ENCODE measurements at regions not wholly inside any gene's neighbourhood (a gene's known extent, or its start where the extent isn't known, plus 50 kb on each side); places are given as distances from the start of the nearest gene placed in this dataset.
A peak's percentile ranks its signal among the peaks of the same experiment; 100 is the strongest.

DNA sequence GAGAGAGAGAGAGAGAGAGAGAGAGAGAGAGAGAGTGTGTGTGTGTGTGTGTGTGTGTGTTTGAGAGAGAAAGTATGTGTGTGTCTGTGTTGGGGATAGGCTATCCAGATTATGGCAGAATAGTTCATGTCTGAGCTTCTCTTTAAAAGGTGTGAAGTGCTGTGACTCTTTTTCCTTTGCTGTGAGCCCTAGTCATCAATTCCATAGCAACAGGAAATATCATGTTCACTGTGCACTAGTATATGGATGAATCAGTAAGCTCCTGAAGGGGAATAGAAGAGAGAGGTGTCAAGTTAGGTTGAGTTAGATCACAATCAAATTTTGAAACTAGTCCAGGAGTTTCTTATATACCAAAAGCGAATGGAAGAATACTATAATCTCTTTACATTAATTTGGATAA lies 318.7 kb downstream of the RFPL4B start:
- no peaks in the 10 kb centered on the region for H3K27me3 Mint-ChIP-seq (ENCODE audit: unreplicated experiment)

DNA sequence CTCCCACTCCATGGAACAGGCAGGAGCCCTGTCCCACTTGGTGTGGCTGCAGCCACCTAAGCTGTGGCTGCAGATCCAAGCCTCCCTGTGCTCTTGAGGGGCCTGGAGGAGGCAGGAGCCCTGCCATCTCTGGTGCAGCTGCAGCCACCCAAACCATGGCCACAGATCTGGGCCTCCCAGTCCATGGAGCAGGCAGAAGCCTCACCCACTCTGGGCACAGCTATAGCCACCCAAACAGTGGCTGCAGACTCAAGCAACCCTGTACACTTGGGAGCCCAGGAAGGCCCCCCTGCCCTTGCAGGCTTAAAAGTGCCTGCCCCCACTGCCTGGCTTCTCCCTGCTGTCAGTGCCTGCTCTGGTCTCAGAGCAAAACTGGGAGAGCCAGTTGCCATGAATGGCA lies 320.3 kb downstream of the RFPL4B start:
- Mint-ChIP-seq H3K4me1 (ENCODE audit: unreplicated experiment) (peaks cover 10% of the 10 kb centered on the region), H3K27ac (ENCODE audit: unreplicated experiment) (no peak overlapping the region), H3K4me3 (ENCODE audit: unreplicated experiment) (no peak overlapping the region), H3K9me3 (ENCODE audit: unreplicated experiment) (no peaks in the 10 kb centered on the region), H3K27me3 (ENCODE audit: unreplicated experiment) (no peaks in the 10 kb centered on the region), H3K36me3 (ENCODE audit: unreplicated experiment) (no peaks in the 10 kb centered on the region)
- TF ChIP-seq, protein P1, sequence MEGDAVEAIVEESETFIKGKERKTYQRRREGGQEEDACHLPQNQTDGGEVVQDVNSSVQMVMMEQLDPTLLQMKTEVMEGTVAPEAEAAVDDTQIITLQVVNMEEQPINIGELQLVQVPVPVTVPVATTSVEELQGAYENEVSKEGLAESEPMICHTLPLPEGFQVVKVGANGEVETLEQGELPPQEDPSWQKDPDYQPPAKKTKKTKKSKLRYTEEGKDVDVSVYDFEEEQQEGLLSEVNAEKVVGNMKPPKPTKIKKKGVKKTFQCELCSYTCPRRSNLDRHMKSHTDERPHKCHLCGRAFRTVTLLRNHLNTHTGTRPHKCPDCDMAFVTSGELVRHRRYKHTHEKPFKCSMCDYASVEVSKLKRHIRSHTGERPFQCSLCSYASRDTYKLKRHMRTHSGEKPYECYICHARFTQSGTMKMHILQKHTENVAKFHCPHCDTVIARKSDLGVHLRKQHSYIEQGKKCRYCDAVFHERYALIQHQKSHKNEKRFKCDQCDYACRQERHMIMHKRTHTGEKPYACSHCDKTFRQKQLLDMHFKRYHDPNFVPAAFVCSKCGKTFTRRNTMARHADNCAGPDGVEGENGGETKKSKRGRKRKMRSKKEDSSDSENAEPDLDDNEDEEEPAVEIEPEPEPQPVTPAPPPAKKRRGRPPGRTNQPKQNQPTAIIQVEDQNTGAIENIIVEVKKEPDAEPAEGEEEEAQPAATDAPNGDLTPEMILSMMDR (IDR thresholded peaks at IDR 0.05): no peak
- no peak for DNase-seq (ENCODE audit: extremely low spot score, unreplicated experiment)

More for the DNA sequence above, 318.7 kb downstream of the RFPL4B start:
- no peaks in the 10 kb centered on the region for H3K36me3 Mint-ChIP-seq (ENCODE audit: unreplicated experiment)
- TF ChIP-seq, protein P1 (IDR thresholded peaks at IDR 0.05): no peak
- H3K9me3 Mint-ChIP-seq (ENCODE audit: unreplicated experiment): no peaks in the 10 kb centered on the region
- H3K4me1 Mint-ChIP-seq (ENCODE audit: unreplicated experiment): peaks cover 7% of the 10 kb centered on the region
- DNase-seq (ENCODE audit: extremely low spot score, unreplicated experiment): no peak
- H3K27ac Mint-ChIP-seq (ENCODE audit: unreplicated experiment): no peak overlapping the region
- H3K4me3 Mint-ChIP-seq (ENCODE audit: unreplicated experiment): no peak overlapping the region

DNA sequence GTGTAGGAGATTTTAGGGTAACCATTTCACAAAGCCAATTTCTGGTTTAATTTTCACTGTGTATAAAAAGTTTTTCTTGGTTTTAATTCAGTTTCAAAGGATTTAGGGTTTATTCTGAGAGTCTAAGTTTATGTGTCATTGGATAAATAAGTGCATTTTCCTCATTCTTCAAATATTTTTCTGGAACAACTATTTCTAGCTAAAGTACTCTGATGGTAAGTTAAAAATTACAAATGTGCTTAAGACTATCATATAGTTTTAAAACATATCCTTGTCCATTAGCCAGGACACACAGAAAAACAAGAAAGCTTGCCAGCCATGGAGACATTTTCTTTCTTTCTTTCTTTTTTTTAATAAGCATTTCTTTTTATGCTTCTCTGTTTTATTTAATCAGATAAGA lies 333.0 kb downstream of the RFPL4B start:
- Mint-ChIP-seq H3K4me1 (ENCODE audit: unreplicated experiment) (peaks cover 38% of the 10 kb centered on the region), H3K27me3 (ENCODE audit: unreplicated experiment) (no peaks in the 10 kb centered on the region), H3K4me3 (ENCODE audit: unreplicated experiment) (no peak overlapping the region), H3K9me3 (ENCODE audit: unreplicated experiment) (peaks cover 19% of the 10 kb centered on the region), H3K27ac (ENCODE audit: unreplicated experiment) (peak overlapping the region; percentile 78), H3K36me3 (ENCODE audit: unreplicated experiment) (peaks cover 9% of the 10 kb centered on the region)
- TF ChIP-seq, protein P1 (IDR thresholded peaks at IDR 0.05): no peak
- DNase-seq (ENCODE audit: extremely low spot score, unreplicated experiment): no peak

DNA sequence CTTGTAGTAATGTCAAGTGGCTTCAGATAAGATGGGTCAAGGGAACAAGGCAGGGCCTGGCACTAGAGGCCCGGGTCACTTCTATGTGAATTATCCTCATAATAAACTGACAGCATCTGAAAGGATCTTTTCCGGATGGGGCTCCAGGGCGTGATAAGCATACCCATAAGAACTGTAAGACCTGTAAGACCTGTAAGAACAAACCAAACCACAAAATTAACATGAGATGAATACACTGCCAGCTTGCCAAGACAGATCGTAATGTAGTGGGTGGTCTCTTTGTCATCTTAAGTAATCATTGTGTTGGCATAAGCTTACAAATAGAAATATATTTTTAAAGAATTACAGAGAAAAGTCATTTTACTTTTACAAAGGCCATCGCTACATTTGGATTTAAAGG lies 334.9 kb downstream of the RFPL4B start:
- TF ChIP-seq, protein P1 (IDR thresholded peaks at IDR 0.05): no peak
- Mint-ChIP-seq H3K27ac (ENCODE audit: unreplicated experiment) (peak overlapping the region; percentile 31), H3K4me3 (ENCODE audit: unreplicated experiment) (no peak overlapping the region), H3K27me3 (ENCODE audit: unreplicated experiment) (no peaks in the 10 kb centered on the region), H3K9me3 (ENCODE audit: unreplicated experiment) (peaks cover 7% of the 10 kb centered on the region), H3K4me1 (ENCODE audit: unreplicated experiment) (peaks cover 41% of the 10 kb centered on the region), H3K36me3 (ENCODE audit: unreplicated experiment) (no peaks in the 10 kb centered on the region)
- DNase-seq (ENCODE audit: extremely low spot score, unreplicated experiment): no peak

DNA sequence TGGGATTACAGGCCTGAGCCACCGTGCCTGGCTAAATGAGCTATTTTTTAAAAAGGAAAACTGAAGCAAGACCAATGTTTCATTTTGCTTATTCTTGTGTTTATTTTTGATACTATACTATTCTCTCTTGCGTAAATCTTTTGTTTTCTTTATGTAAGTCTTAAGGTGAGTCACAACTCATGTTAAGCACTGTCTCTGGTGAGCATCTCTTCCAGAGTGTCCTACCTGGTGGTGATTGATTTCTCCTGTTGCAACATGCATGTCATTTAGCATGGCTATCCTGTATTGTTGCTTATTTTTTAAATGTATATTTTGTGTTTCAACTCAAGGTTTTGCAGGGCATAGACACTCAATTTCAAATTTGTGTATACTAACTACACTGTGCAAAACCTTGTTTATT lies 336.0 kb downstream of the RFPL4B start:
- Mint-ChIP-seq H3K4me1 (ENCODE audit: unreplicated experiment) (peaks cover 38% of the 10 kb centered on the region), H3K27me3 (ENCODE audit: unreplicated experiment) (no peaks in the 10 kb centered on the region), H3K36me3 (ENCODE audit: unreplicated experiment) (no peaks in the 10 kb centered on the region), H3K9me3 (ENCODE audit: unreplicated experiment) (peaks cover 7% of the 10 kb centered on the region), H3K27ac (ENCODE audit: unreplicated experiment) (no peak overlapping the region), H3K4me3 (ENCODE audit: unreplicated experiment) (no peak overlapping the region)
- no peak for DNase-seq (ENCODE audit: extremely low spot score, unreplicated experiment)
- TF ChIP-seq, protein P1 (IDR thresholded peaks at IDR 0.05): no peak

Measured in osteocyte (in vitro differentiated cells).